H1 (cell line): ENCODE measurements at regions not wholly inside any gene's neighbourhood (a gene's known extent, or its start where the extent isn't known, plus 50 kb on each side); places are given as distances from the start of the nearest gene placed in this dataset.

Experiments
- ASH2L ChIP-seq: fragments of 200-600, 300-600 bp; sonication (generic); IDR thresholded peaks from one replicate; pipeline ENCODE4 v1.7.1; 2017; ENCODE audit warnings: low read length
- CHD7 ChIP-seq: fragments of 300-600 bp; sonication (generic); IDR thresholded peaks from 2 replicates; pipeline ENCODE4 v1.7.1; 2012; ENCODE audit warnings: low read length, moderate library complexity, mild to moderate bottlenecking, inconsistent platforms; ENCODE audit not compliant: insufficient replicate concordance
- EP300 ChIP-seq, 2 experiments: IDR thresholded peaks; 1 replicate in 1 of 2; 2 replicates in 1 of 2; pipeline ENCODE4 v1.6.1; 2011 to 2012; ENCODE audit warnings: low read depth in 2 of 2, low read length in 2 of 2, mild to moderate bottlenecking in 2 of 2, borderline replicate concordance in 1 of 2, inconsistent platforms in 1 of 2, moderate library complexity in 1 of 2
- EZH2 ChIP-seq: fragments of 200-600 bp; sonication (generic); IDR thresholded peaks from 2 replicates; pipeline ENCODE4 v1.7.1; 2012; ENCODE audit warnings: low read depth, mild to moderate bottlenecking, moderate library complexity, low read length, inconsistent platforms; ENCODE audit not compliant: severe bottlenecking
- SIX5 ChIP-seq: IDR thresholded peaks from 2 replicates; pipeline ENCODE4 v1.6.1; 2011; ENCODE audit warnings: mild to moderate bottlenecking, low read depth, low read length
- ZNF274 ChIP-seq: IDR thresholded peaks from 2 replicates; pipeline ENCODE4 v1.7.0; 2012; ENCODE audit warnings: low read length, borderline replicate concordance; ENCODE audit errors: extremely low read depth

- TF ChIP-seq CHD7 (no peak), EZH2 (no peak), ZNF274 (no peak), EP300 (IDR thresholded peaks at IDR 0.05; ENCODE audit: borderline replicate concordance in 1 of 2, low read depth in 2 of 2, low read length in 2 of 2) (no peak), SIX5 (no peak), ASH2L (no peak)
Measured at GRCh38 chr1:29858646-29859045, 622.3 kb downstream of the PTPRU start (continued).
